GM19468 (cell line): ENCODE measurements at regions not wholly inside any gene's neighbourhood (a gene's known extent, or its start where the extent isn't known, plus 50 kb on each side); places are given as distances from the start of the nearest gene placed in this dataset.

Experiments
- ATAC-seq: cut with Tn5 transposase; IDR thresholded peaks from one replicate; pipeline ENCODE4 v1.9.1; 2021; ENCODE audit warnings: mild to moderate bottlenecking, moderate library complexity, moderate number of reproducible peaks; ENCODE audit not compliant: unreplicated experiment; ENCODE audit errors: extremely low read depth

- ATAC-seq = no peak
Measured at GRCh38 chr18:26794230-26795101, 71.0 kb downstream of the AQP4 start.

DNA sequence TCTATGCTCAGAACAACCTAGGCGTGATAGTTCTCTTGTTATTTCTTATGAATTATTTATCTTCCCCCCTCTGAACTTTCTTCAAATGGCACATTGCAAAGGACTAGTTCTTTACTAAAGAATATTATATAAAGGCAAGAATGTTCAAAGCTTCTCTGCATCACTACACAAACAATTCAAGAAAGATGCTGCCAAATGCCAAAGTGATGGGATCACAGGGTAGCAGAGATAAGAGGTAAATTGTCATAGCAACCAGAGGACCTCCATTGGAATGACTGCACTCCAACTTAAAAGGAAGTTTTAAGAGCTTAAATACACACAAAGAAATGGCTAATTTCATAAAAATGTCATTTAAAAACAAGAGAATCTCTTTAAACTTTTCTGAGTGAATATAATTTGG lies 72.8 kb downstream of the AQP4 start:
- ATAC-seq = no peak

GRCh38 chr18:26791676-26792075 lies 73.8 kb downstream of the AQP4 start:
- no peak for ATAC-seq

DNA sequence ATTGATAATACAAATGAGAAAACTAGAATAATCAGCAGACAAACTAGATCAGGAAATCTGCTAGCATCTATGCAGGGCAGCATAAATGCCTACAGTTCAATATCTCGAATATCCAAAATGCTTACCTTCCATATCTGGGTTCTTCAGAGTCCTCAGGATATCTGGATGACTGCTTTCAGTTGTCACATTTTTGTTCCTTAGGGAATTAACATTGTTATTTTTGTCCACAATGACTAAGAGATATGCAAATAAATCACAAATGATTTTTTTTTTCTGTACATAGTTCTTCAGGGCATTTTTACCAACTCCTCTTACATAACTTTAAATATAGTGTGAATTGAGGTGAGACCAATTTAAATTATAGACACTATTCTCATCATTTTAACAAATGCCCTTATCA lies 80.9 kb downstream of the AQP4 start:
- ATAC-seq = no peak

- no peak for ATAC-seq
Measured at GRCh38 chr18:26783170-26783569, 82.3 kb downstream of the AQP4 start.

- ATAC-seq = no peak
Measured at GRCh38 chr18:26780520-26781325, 84.8 kb downstream of the AQP4 start.

DNA sequence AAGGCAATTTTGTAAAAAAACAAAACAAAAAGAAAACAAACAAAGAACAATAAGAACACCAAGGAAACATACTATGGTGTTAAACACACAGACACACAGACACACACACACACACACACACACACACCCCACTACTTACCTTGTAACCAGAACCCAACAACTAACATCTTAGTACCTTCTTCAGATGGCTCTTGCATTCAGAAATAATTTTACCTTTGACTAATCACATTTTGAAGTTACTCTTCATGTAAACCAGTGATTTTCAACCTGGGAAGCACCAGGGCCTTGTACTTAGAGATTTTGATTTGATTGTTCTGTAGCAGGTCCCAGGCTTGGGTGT lies 87.5 kb downstream of the AQP4 start:
- ATAC-seq = no peak

- ATAC-seq = no peak
Measured at GRCh38 chr18:26777351-26778053, 88.0 kb downstream of the AQP4 start.

GRCh38 chr18:26772691-26773090 lies 92.8 kb downstream of the AQP4 start:
- no peak for ATAC-seq

GRCh38 chr18:26771524-26771923 lies 94.0 kb downstream of the AQP4 start:
- ATAC-seq = no peak

DNA sequence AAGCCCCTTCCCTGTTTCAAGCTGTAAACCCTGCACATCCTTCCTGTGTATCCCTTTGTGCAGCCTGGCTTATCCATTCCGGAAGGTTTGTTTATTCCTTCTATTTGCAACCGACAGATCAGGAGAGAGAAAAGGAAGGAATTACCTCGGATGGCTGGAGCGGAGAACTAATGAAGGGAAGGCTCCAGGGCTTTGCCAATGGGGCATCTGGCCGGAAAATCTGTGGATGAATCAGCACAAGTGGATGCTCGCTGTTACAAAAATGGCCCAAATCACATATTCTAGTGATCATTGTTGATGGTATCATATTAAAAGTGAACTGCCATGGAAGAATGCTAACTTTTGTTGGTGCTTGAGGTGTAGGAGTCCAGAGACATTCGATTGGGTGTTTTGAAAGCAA lies 97.1 kb downstream of the AQP4 start:
- ATAC-seq = no peak

GRCh38 chr18:26765498-26765897 lies 100.0 kb downstream of the AQP4 start:
- no peak for ATAC-seq

- ATAC-seq = no peak
Measured at GRCh38 chr18:26764586-26764985, 100.9 kb downstream of the AQP4 start.

- ATAC-seq = no peak
Measured at GRCh38 chr18:26764177-26764576, 101.3 kb downstream of the AQP4 start.

DNA sequence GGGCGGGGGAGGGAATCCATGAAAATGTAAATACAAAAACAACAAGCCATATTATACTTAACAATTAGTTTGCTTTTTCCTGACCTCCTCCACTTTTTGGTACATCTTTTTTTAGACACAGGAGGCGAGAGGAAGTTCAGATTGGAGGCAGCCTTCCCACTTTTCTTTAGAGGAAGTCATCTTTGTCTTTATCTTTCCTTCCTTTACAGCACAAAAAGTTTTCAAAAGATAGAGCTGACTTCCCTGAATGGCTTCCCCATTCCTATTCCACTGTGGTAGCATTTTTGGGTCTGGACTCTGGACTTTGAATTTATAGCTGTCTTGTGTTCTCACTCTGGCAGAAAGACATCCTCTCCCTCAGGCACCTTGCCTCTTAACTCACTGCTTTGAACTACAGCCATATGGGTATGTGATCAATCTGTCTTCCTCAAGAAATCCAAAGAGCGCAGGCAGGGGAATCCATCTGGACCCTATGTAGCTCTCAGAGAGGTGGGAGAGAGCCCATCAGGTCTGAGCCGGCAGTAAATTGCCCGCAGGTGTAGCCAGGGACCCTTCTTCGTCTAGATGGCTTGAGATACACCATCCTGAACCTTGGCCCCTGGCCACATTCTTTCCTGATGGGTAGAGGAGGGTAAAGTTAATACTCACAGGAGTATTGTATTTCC lies 101.9 kb downstream of the AQP4 start:
- no peak for ATAC-seq

DNA sequence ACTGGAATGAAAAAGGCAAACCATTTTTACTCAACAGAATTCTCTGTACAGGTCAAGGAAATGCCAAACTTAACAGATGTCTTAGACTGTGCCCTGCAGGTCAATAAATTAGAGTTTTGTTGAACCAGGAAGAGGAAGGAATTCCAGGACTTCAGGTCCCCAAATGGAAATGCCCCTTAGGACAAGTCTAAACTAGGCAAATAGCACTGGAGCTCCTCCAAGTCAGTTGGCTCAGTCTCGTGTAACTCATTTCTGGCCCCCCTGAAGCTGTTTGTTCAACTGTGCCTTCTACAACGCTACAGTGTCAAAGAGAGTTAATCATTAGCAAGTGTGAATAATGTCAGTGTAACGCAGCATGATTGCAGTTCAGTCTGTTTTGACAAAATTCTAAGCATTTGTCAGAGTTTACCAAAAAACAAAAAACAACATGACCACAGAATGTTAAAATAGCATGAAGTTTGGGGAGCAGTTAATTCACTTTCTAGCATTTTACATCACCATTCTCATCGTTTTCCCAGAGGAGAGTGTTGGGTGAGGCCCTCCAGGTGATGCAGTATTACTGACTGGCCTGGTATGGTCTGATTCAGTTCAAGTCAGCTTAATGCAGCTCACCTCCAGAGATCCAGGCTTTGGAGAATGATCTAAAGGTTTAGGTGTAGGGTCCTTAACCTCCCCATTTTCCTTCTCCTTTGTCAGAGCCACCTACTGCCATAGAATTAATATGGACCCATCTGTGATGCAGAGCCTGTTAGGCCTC lies 108.1 kb downstream of the AQP4 start:
- no peak for ATAC-seq

DNA sequence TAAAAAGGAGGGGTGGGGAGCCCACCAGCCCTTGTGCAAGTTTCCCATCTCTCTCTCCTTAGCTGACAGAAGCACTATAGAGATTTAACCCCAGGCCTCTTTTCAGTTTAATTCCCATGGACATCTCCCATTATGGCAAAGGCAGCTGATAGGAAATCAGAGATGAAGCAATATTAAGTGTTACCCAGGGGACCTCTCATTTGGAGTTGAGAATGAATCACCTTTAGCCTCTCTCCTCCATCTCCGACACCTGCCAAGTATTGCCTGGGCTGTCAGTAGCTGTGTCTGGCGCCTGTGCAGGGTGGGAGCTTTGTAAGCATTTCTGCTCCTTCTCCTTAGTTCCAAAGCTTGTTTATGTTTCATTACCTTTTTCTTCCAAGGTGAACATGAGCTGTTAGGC lies 109.0 kb downstream of the AQP4 start:
- ATAC-seq = no peak

DNA sequence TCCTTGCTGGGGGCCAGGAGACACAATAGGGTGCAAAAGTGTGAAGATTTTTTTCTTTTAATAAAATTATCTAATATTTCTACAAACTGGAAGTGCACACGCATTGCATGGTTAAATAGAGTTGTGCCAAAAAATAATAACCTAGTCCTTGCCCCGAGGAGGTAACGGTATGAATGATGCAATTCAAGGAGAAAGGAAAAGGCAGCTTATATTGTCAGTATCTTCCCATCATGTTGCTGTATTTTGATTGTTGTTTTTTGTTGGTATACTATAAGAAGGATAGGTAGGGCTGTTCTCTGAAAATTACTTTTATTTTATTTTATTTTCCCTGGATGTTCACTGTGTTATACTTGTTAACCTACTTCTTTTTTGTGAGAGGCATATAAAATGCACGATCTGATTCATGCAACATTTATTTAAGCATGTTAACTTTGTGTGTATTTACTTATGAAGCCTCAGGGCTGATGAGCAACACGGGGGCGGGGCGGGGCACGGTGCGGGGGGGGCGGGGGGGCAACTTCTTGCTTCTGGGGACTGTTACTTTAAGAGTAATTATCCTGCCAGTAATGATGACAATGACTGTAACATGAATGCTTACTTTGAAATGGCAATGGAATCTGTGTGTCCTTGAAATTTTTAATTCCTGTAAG lies 118.6 kb downstream of the AQP4 start:
- no peak for ATAC-seq

DNA sequence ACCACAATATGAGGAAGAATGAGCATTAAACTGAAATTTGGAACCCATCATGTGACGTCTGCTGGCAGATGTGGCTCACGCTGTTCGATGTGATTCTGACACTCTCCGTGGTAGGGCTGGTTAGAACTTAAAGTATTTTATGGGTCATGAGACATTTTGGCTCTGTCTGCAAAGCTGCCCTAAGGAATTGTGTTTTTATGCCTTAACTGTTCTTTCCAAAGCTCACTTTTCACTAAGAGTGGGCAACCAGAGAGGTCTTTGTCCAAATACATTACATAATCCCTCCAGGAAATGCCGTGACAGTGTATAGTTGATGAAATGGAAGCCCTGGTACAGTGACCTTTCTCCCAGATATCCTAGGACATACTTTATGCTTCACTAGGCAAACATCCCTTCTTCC lies 119.1 kb downstream of the AQP4 start:
- no peak for ATAC-seq
